T-helper 2 cell treated with Interferon-gamma antibody and Interleukin-4, amounts not matched to agents 5 μg/mL and 100 μg/mL, for 36 hours (primary cell): ENCODE measurements at regions not wholly inside any gene's neighbourhood (a gene's known extent, or its start where the extent isn't known, plus 50 kb on each side); places are given as distances from the start of the nearest gene placed in this dataset.

Experiments
- DNase-seq: peaks from one replicate; pipeline ENCODE4 v3.0.0; 2021; ENCODE audit warnings: low spot score
- H3K27ac Mint-ChIP-seq: one replicate; pipeline ENCODE4 v1.8.0; 2021; ENCODE audit warnings: mild to moderate bottlenecking, mixed read lengths
- H3K27me3 Mint-ChIP-seq: one replicate; pipeline ENCODE4 v1.8.0; 2021; ENCODE audit warnings: low read depth, mixed read lengths
- H3K36me3 Mint-ChIP-seq: one replicate; pipeline ENCODE4 v1.8.0; 2021; ENCODE audit warnings: low read depth, mixed read lengths
- H3K4me1 Mint-ChIP-seq: one replicate; pipeline ENCODE4 v1.8.0; 2021; ENCODE audit warnings: low read depth, mixed read lengths
- H3K4me3 Mint-ChIP-seq: one replicate; pipeline ENCODE4 v1.8.0; 2022; ENCODE audit warnings: mild to moderate bottlenecking, moderate library complexity, mixed read lengths
- H3K9me3 Mint-ChIP-seq: one replicate; pipeline ENCODE4 v1.8.0; 2021; ENCODE audit warnings: mixed read lengths

GRCh38 chr6:25053875-25054371 is 118.2 kb upstream of the RIPOR2 start:
- Mint-ChIP-seq H3K4me3 (no peak overlapping the region), H3K9me3 (no peaks in the 10 kb centered on the region), H3K4me1 (peaks cover 64% of the 10 kb centered on the region), H3K27me3 (no peaks in the 10 kb centered on the region), H3K27ac (peak overlapping the region; percentile 3), H3K36me3 (no peaks in the 10 kb centered on the region)
- DNase-seq, result no peak

- no peak for DNase-seq
- no peaks in the 10 kb centered on the region for H3K9me3 Mint-ChIP-seq
- H3K4me3 Mint-ChIP-seq, result no peak overlapping the region
- H3K27ac Mint-ChIP-seq, result peak overlapping the region; percentile 3
- H3K4me1 Mint-ChIP-seq, result peaks cover 64% of the 10 kb centered on the region
- H3K27me3 Mint-ChIP-seq, result no peaks in the 10 kb centered on the region
- H3K36me3 Mint-ChIP-seq, result no peaks in the 10 kb centered on the region
These were observed 118.7 kb upstream of the RIPOR2 start for GRCh38 chr6:25054469-25054868.

- no peaks in the 10 kb centered on the region for H3K36me3 Mint-ChIP-seq
- peak overlapping the region; percentile 75 for H3K4me3 Mint-ChIP-seq
- DNase-seq, result peak; percentile 68
These were observed 120.4 kb upstream of the RIPOR2 start for GRCh38 chr6:25056130-25056529.

GRCh38 chr6:25057111-25057905 is 121.5 kb upstream of the RIPOR2 start:
- Mint-ChIP-seq H3K9me3 (no peaks in the 10 kb centered on the region), H3K27ac (peak overlapping the region; percentile 80), H3K27me3 (no peaks in the 10 kb centered on the region), H3K4me3 (peak overlapping the region; percentile 59), H3K36me3 (no peaks in the 10 kb centered on the region), H3K4me1 (peaks cover 43% of the 10 kb centered on the region)
- no peak for DNase-seq

More at GRCh38 chr6:25056130-25056529, 120.4 kb upstream of the RIPOR2 start:
- Mint-ChIP-seq H3K27me3 (no peaks in the 10 kb centered on the region), H3K4me1 (peaks cover 49% of the 10 kb centered on the region), H3K9me3 (no peaks in the 10 kb centered on the region), H3K27ac (peak overlapping the region; percentile 96)

- Mint-ChIP-seq H3K4me3 (no peak overlapping the region), H3K36me3 (no peaks in the 10 kb centered on the region), H3K27me3 (no peaks in the 10 kb centered on the region), H3K9me3 (no peaks in the 10 kb centered on the region), H3K4me1 (peaks cover 37% of the 10 kb centered on the region), H3K27ac (no peak overlapping the region)
- no peak for DNase-seq
These were observed 122.7 kb upstream of the RIPOR2 start for GRCh38 chr6:25058441-25058840.

- Mint-ChIP-seq H3K4me3 (no peak overlapping the region), H3K36me3 (no peaks in the 10 kb centered on the region), H3K27ac (no peak overlapping the region), H3K9me3 (no peaks in the 10 kb centered on the region), H3K4me1 (peaks cover 33% of the 10 kb centered on the region), H3K27me3 (no peaks in the 10 kb centered on the region)
- DNase-seq, result no peak
These were observed 123.2 kb upstream of the RIPOR2 start for GRCh38 chr6:25058941-25059340.

GRCh38 chr6:25060522-25060921 is 124.8 kb upstream of the RIPOR2 start:
- peaks cover 23% of the 10 kb centered on the region for H3K4me1 Mint-ChIP-seq
- no peaks in the 10 kb centered on the region for H3K9me3 Mint-ChIP-seq
- no peak overlapping the region for H3K27ac Mint-ChIP-seq
- peaks cover 2% of the 10 kb centered on the region for H3K27me3 Mint-ChIP-seq
- DNase-seq, result no peak
- no peak overlapping the region for H3K4me3 Mint-ChIP-seq
- H3K36me3 Mint-ChIP-seq, result no peaks in the 10 kb centered on the region

GRCh38 chr6:25061289-25061936 is 125.7 kb upstream of the RIPOR2 start:
- DNase-seq, result no peak
- Mint-ChIP-seq H3K27me3 (peaks cover 2% of the 10 kb centered on the region), H3K4me3 (no peak overlapping the region), H3K27ac (no peak overlapping the region), H3K4me1 (peaks cover 15% of the 10 kb centered on the region), H3K36me3 (no peaks in the 10 kb centered on the region), H3K9me3 (no peaks in the 10 kb centered on the region)

GRCh38 chr6:25062070-25062811 is 126.5 kb upstream of the RIPOR2 start:
- no peak overlapping the region for H3K27ac Mint-ChIP-seq
- no peaks in the 10 kb centered on the region for H3K36me3 Mint-ChIP-seq
- no peak overlapping the region for H3K4me3 Mint-ChIP-seq
- H3K4me1 Mint-ChIP-seq, result peaks cover 9% of the 10 kb centered on the region
- DNase-seq, result no peak
- peaks cover 3% of the 10 kb centered on the region for H3K27me3 Mint-ChIP-seq
- no peaks in the 10 kb centered on the region for H3K9me3 Mint-ChIP-seq

GRCh38 chr6:25064006-25064405 is 128.2 kb upstream of the RIPOR2 start:
- H3K27ac Mint-ChIP-seq, result no peak overlapping the region
- peaks cover 9% of the 10 kb centered on the region for H3K27me3 Mint-ChIP-seq
- H3K4me1 Mint-ChIP-seq, result peaks cover 4% of the 10 kb centered on the region
- H3K36me3 Mint-ChIP-seq, result no peaks in the 10 kb centered on the region
- no peaks in the 10 kb centered on the region for H3K9me3 Mint-ChIP-seq
- H3K4me3 Mint-ChIP-seq, result no peak overlapping the region
- no peak for DNase-seq

GRCh38 chr6:25065666-25066065 is 129.9 kb upstream of the RIPOR2 start:
- Mint-ChIP-seq H3K9me3 (peaks cover 5% of the 10 kb centered on the region), H3K4me3 (no peak overlapping the region), H3K27me3 (peaks cover 9% of the 10 kb centered on the region), H3K27ac (no peak overlapping the region), H3K4me1 (peaks cover 3% of the 10 kb centered on the region), H3K36me3 (peaks cover 3% of the 10 kb centered on the region)
- DNase-seq, result no peak

GRCh38 chr6:25066593-25066992 is 130.8 kb upstream of the RIPOR2 start:
- Mint-ChIP-seq H3K27ac (no peak overlapping the region), H3K4me3 (no peak overlapping the region), H3K9me3 (peaks cover 5% of the 10 kb centered on the region), H3K27me3 (peaks cover 9% of the 10 kb centered on the region), H3K36me3 (peaks cover 3% of the 10 kb centered on the region), H3K4me1 (peaks cover 8% of the 10 kb centered on the region)
- no peak for DNase-seq

- Mint-ChIP-seq H3K9me3 (peaks cover 5% of the 10 kb centered on the region), H3K27ac (no peak overlapping the region), H3K4me3 (no peak overlapping the region), H3K36me3 (peaks cover 3% of the 10 kb centered on the region), H3K27me3 (peaks cover 11% of the 10 kb centered on the region), H3K4me1 (peaks cover 6% of the 10 kb centered on the region)
- no peak for DNase-seq
These were observed 133.1 kb upstream of the RIPOR2 start for GRCh38 chr6:25068866-25069265.
